ENCODE measurements at regions not wholly inside any gene's neighbourhood (a gene's known extent, or its start where the extent isn't known, plus 50 kb on each side); places are given as distances from the start of the nearest gene placed in this dataset.

GRCh38 chr20:4375881-4376280 lies 126.8 kb upstream of the ADRA1D start (continued):
- no peak for TF ChIP-seq HDAC2 (IDR thresholded peaks at IDR 0.05; ENCODE audit: borderline replicate concordance in 1 of 2, low read depth in 2 of 2, low read length in 2 of 2)
- TF ChIP-seq ASH2L (IDR thresholded peaks at IDR 0.05; ENCODE audit: low read length): no peak
- TF ChIP-seq MAFK (IDR thresholded peaks at IDR 0.05; ENCODE audit: low read depth, low read length): no peak
- no peak for TF ChIP-seq NRF1 (IDR thresholded peaks at IDR 0.05; ENCODE audit: low read depth, low read length)

Data from H1 (cell line).